GM12892 (cell line): ENCODE measurements at regions not wholly inside any gene's neighbourhood (a gene's known extent, or its start where the extent isn't known, plus 50 kb on each side); places are given as distances from the start of the nearest gene placed in this dataset.

Source experiments
- DNase-seq: peaks from one replicate; pipeline ENCODE4 v3.0.0; 2011; ENCODE audit not compliant: insufficient read length
- FAIRE-seq: peaks from 2 replicates; lab custom pipeline; 2011; peaks lifted over from hg19 to GRCh38; lab: Jason Lieb, UNC
- POLR2A ChIP-seq: IDR thresholded peaks from 2 replicates; pipeline ENCODE4 v1.6.1; 2011; ENCODE audit warnings: low read depth, low read length, control low read depth
- POLR2AphosphoS5 ChIP-seq: IDR thresholded peaks from 2 replicates; pipeline ENCODE4 v1.6.1; 2011; ENCODE audit warnings: low read depth, low read length, control low read depth
- TAF1 ChIP-seq: IDR thresholded peaks from 2 replicates; pipeline ENCODE4 v1.6.1; 2011; ENCODE audit warnings: low read depth, mild to moderate bottlenecking, control low read depth, low read length, borderline replicate concordance

GRCh38 chr6:137434640-137435039 is 59.6 kb downstream of the OLIG3 start:
- TF ChIP-seq POLR2A (no peak), TAF1 (no peak), POLR2AphosphoS5 (no peak)
- FAIRE-seq (peak; percentile 17), DNase-seq (no peak)

GRCh38 chr6:137432054-137432611 is 62.1 kb downstream of the OLIG3 start:
- no peak for FAIRE-seq
- TF ChIP-seq POLR2AphosphoS5 (no peak), TAF1 (no peak), POLR2A (no peak)
- no peak for DNase-seq

DNA sequence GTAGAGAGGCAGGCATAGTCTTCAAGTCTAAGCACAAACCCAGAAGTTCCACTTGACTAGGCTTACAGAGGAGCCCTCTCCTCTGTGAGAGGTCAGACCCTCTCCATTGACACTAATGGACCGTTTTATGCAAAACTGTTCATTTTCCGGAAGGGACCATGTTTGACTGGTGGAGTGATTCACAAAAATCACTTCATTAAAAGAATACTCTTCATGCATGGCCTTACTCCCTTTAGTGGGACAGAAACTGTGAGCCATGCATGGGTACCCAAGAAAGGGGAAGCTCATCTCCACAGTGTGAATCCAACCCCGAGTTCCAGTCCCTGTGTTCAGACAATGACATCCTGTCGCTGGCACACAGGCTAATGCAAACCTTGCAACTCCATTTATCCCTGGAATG is 63.2 kb downstream of the OLIG3 start:
- TF ChIP-seq TAF1 (no peak), POLR2AphosphoS5 (no peak), POLR2A (no peak)
- peak; percentile 66 for FAIRE-seq
- no peak for DNase-seq

- FAIRE-seq (no peak), DNase-seq (no peak)
- no peak for TF ChIP-seq POLR2AphosphoS5
- no peak for TF ChIP-seq TAF1
- TF ChIP-seq POLR2A: no peak
Observed at GRCh38 chr6:137427656-137428290, 66.4 kb downstream of the OLIG3 start.

DNA sequence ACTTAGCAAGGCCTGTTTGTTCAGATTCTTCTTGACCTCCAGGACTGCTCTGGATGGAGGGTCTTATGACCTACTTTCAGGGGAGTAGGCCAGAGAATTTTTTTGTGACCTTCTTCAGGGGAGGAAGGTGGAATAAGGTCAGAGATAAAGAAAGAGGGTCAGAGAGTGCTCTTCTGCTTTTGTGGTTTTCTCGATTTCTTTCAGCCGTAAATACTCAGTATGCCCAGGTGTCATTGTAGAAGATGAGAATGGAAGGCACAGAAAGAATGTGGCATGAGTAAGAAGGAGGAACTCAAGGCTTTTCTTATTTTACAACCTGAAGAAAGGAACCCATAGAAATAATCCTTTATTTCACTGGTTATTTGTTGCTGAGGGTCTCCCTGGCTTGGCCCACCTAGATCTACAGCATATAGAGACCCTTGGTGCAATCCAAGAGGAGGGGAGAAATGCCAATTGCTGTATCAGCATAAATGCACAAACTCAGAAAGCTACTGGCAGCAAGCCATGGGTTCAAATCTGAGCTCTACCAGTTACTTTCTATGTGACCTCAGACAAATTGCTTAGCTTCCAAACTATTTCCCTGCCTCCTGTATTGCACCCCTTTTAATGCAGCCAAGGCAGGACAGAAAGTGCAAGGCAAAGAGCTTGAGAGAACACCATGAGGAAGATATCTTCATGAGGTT is 68.0 kb downstream of the OLIG3 start:
- no peak for TF ChIP-seq TAF1
- TF ChIP-seq POLR2AphosphoS5: no peak
- no peak for TF ChIP-seq POLR2A
- DNase-seq: no peak
- FAIRE-seq: peak; percentile 54

- TF ChIP-seq TAF1: no peak
- no peak for TF ChIP-seq POLR2AphosphoS5
- no peak for TF ChIP-seq POLR2A
- no peak for DNase-seq
- no peak for FAIRE-seq
Observed at GRCh38 chr6:137424251-137424650, 69.9 kb downstream of the OLIG3 start.

DNA sequence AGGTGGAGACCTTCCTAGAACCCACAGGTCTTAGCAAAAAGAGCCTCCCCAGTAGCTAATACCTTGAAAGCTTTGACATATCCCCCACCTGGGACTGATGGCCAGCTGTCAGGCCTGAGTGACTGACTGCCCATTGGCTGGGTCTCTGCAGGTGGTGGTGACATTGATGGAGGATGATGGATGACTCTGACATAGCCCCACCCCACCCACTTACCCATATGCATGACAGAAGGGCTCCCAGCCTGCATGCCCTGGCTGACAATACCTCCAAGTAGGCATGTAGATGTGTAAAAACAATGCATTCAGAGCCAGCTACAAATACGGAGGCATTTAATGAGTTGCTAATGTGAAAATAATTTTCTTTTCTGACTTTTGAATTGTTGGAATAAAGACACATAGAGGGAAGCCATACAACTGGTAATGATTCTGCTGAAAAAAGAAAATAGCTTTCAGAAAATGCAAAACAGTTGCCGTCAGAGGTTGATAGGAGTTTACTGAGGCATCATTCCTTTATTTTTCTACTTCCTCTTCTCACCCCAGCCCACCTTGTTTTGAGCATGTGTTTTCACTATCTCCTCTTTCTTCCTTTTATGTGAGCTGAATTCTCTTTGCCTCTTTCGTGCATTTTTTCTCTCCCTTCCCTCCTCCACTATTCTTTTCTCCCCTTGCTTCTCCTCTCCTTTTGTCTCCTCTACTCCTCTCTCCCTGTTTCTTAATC is 70.6 kb downstream of the OLIG3 start:
- no peak for TF ChIP-seq POLR2A
- TF ChIP-seq POLR2AphosphoS5: no peak
- no peak for TF ChIP-seq TAF1
- FAIRE-seq: peak; percentile 65
- DNase-seq: no peak

DNA sequence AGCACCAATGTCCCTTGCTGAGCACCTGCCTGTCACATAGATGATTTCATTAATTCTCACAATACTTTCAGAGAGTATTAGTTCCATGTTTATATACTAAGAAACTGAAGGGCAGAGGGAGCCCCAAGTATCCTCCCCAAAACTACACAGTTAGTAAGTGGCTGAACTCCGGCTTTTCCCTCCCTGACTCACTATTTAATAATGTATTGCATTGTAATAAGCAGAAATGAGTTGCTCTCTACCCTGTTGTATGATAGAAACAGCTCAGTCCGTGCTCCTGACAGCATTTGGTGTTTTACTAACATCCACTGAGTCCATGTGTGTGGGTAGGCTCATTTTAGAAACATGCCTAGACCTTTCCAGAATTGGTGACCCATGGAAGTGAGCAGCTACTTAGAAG is 76.8 kb downstream of the OLIG3 start:
- DNase-seq (no peak), FAIRE-seq (no peak)
- TF ChIP-seq POLR2AphosphoS5 (no peak), POLR2A (no peak), TAF1 (no peak)

- TF ChIP-seq POLR2AphosphoS5 (no peak), TAF1 (no peak), POLR2A (no peak)
- DNase-seq: no peak
- no peak for FAIRE-seq
Observed at GRCh38 chr6:137416376-137417109, 77.7 kb downstream of the OLIG3 start.

DNA sequence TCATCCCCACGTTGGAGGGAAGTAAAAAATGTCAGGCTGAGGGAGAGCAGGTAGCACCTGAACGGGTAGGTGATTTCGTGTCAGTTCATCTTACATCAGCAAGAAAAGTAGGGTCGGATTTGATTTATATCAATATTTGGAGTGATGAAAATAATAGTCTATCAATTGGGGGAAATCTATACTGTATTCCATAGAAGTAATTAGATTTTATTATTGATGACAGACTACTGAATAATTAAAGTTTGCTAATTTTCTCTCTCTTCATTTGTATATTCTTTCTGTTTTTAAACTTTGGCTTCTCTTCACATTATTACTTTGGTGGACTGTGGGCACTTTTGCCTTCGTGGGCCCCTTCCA is 78.4 kb downstream of the OLIG3 start:
- TF ChIP-seq TAF1: no peak
- TF ChIP-seq POLR2AphosphoS5: no peak
- TF ChIP-seq POLR2A: no peak
- FAIRE-seq (no peak), DNase-seq (no peak)
